GM12878 (cell line): ENCODE measurements at regions not wholly inside any gene's neighbourhood (a gene's known extent, or its start where the extent isn't known, plus 50 kb on each side); places are given as distances from the start of the nearest gene placed in this dataset.

Experiments used
- ATAC-seq: fragments of 200-7000 bp; cut with Tn5 transposase; 3 replicates; pipeline ENCODE4 v1.9.1; 2020; ENCODE audit warnings: mild to moderate bottlenecking, moderate library complexity
- BruUV-seq: library from RNA; stranded (reverse); fragments of 400-500 nt; replicated peaks from 2 replicates; lab custom pipeline; 2021; lab: Mats Ljungman, UMichigan
- CTCF ChIA-PET: fragments of 300-600 bp; sonication (Branson Sonifier 250); formaldehyde crosslinking; extraction: SDS; loops from one replicate; lab custom pipeline; 2021; ENCODE audit warnings: inconsistent platforms; lab: Yijun Ruan, JAX
- POLR2A ChIA-PET: fragments of 350-600 bp; formaldehyde crosslinking; extraction: SDS; loops from one replicate; lab custom pipeline; 2021; ENCODE audit warnings: inconsistent platforms; lab: Charles Lee
- RAD21 ChIA-PET: fragments of 300-600 bp; sonication (Branson Sonifier 250); formaldehyde crosslinking; loops from one replicate; lab custom pipeline; 2023; ENCODE audit warnings: antibody characterized with exemption; ENCODE audit not compliant: unreplicated experiment; lab: Charles Lee
- SMC1A ChIA-PET: fragments of 300-600 bp; sonication (Branson Sonifier 250); formaldehyde crosslinking; loops from one replicate; lab custom pipeline; 2023; ENCODE audit not compliant: unreplicated experiment, uncharacterized antibody; lab: Charles Lee
- DNase-seq: peaks from one replicate; pipeline ENCODE4 v3.0.0-alpha.2; 2011; ENCODE audit warnings: low read depth, low spot score
- FAIRE-seq: peaks from 3 replicates; lab custom pipeline; 2011; peaks lifted over from hg19 to GRCh38; lab: Jason Lieb, UNC
- H2AFZ ChIP-seq: 2 replicates; pipeline ENCODE4 v1.6.0; 2011; ENCODE audit warnings: low read depth, low read length, control low read depth; ENCODE audit not compliant: control insufficient read depth
- H3K27ac ChIP-seq: 2 replicates; pipeline ENCODE4 v1.5.1; 2011; ENCODE audit warnings: control low read depth; ENCODE audit not compliant: control insufficient read depth, insufficient read depth
- H3K27me3 ChIP-seq, 2 experiments: replicated peaks in 1 of 2; 2 replicates each; pipeline versions ENCODE4 v1.6.0 to v1.6.1; 2011; ENCODE audit warnings: low read length in 1 of 2; ENCODE audit not compliant: control insufficient read depth in 2 of 2, insufficient read depth in 2 of 2
- H3K36me3 ChIP-seq, 2 experiments: 2 replicates each; pipeline ENCODE4 v1.5.1; 2011; ENCODE audit warnings: low read length in 1 of 2; ENCODE audit not compliant: control insufficient read depth in 2 of 2, insufficient read depth in 2 of 2
- H3K4me1 ChIP-seq: 2 replicates; pipeline ENCODE4 v1.6.1; 2011; ENCODE audit warnings: mild to moderate bottlenecking, low read length, moderate library complexity, mixed read lengths; ENCODE audit not compliant: control insufficient read depth, insufficient read depth
- H3K4me2 ChIP-seq: 2 replicates; pipeline ENCODE4 v1.6.0; 2011; ENCODE audit warnings: control low read depth; ENCODE audit not compliant: control insufficient read depth, insufficient read depth
- H3K4me3 ChIP-seq: fragments of 200-600 bp; sonication (generic); 2 replicates; pipeline ENCODE4 v1.5.1; 2016
- H3K79me2 ChIP-seq: 2 replicates; pipeline ENCODE4 v1.6.0; 2011; ENCODE audit warnings: low read length; ENCODE audit not compliant: control insufficient read depth, insufficient read depth
- H3K9ac ChIP-seq: 2 replicates; pipeline ENCODE4 v1.8.0; 2011; ENCODE audit warnings: low read length, control low read depth, mixed read lengths; ENCODE audit not compliant: control insufficient read depth, insufficient read depth
- H3K9me3 ChIP-seq: replicated peaks from 3 replicates; pipeline ENCODE4 v1.5.1; 2011; ENCODE audit warnings: mild to moderate bottlenecking, low read length; ENCODE audit not compliant: control insufficient read depth, insufficient read depth
- H4K20me1 ChIP-seq: 2 replicates; pipeline ENCODE4 v1.6.0; 2011; ENCODE audit not compliant: control insufficient read depth, insufficient read depth
- BCL3 ChIP-seq: IDR thresholded peaks from 2 replicates; pipeline ENCODE4 v1.6.1; 2011; ENCODE audit warnings: borderline replicate concordance, low read depth, mild to moderate bottlenecking, moderate library complexity, low read length; ENCODE audit not compliant: insufficient read depth, poor library complexity, severe bottlenecking
- BRCA1 ChIP-seq: IDR thresholded peaks from 2 replicates; pipeline ENCODE4 v1.6.1; 2011; ENCODE audit warnings: low read depth, low read length, improper control_type of control experiment
- HDGF ChIP-seq: fragments of 450-650 bp; IDR thresholded peaks from 2 replicates; pipeline ENCODE4 v1.6.1; 2016; ENCODE audit warnings: antibody characterized with exemption
- NFIC ChIP-seq: IDR thresholded peaks from 2 replicates; pipeline ENCODE4 v1.6.1; 2012; ENCODE audit warnings: low read depth, mild to moderate bottlenecking, inconsistent platforms, low read length, moderate library complexity
- RELA ChIP-seq: fragments of 450-650 bp; IDR thresholded peaks from 2 replicates; pipeline ENCODE4 v1.8.0; 2014; ENCODE audit warnings: borderline replicate concordance; ENCODE audit not compliant: partially characterized antibody
- RELB ChIP-seq: fragments of 450-650 bp; IDR thresholded peaks from 2 replicates; pipeline ENCODE4 v1.6.1; 2017; ENCODE audit warnings: low read depth, mild to moderate bottlenecking, moderate library complexity
- in situ Hi-C: fragments of 300-500 bp; cut with MboI; formaldehyde crosslinking; loops from 9 replicates; pipeline ENCODE4 v1.14.3; 2018; ENCODE audit warnings: mixed read lengths
- intact Hi-C: fragments of 100-400 bp; cut with micrococcal nuclease; formaldehyde crosslinking; loops from one replicate; pipeline ENCODE4 v1.14.2; 2022; ENCODE audit not compliant: unreplicated experiment

GRCh38 chr13:37181620-37182019 is 76.2 kb upstream of the CSNK1A1L start:
- SMC1A ChIA-PET: no interaction called here
- Histone ChIP-seq H4K20me1 (no peaks in the 10 kb centered on the region), H3K9me3 (no peaks in the 10 kb centered on the region), H3K36me3 (no peaks in the 10 kb centered on the region), H3K4me1 (no peaks in the 10 kb centered on the region), H3K9ac (no peak overlapping the region), H3K27ac (no peak overlapping the region), H3K27me3 (no peaks in the 10 kb centered on the region), H3K4me2 (no peak overlapping the region), H3K4me3 (no peak overlapping the region), H3K79me2 (no peaks in the 10 kb centered on the region), H2AFZ (no peak overlapping the region)
- DNase-seq (no peak), ATAC-seq (no peak), FAIRE-seq (no peak)
- RAD21 ChIA-PET: no interaction called here
- intact Hi-C loops (loop anchor here (10.0 kb wide), 1 partner anchor 63 kb away; no protein-coding TSS in a partner anchor), in situ Hi-C loops (no loop called here)
- TF ChIP-seq RELB (no peak), BCL3 (no peak), HDGF (no peak), RELA (no peak), NFIC (no peak), BRCA1 (no peak)
- POLR2A ChIA-PET: no interaction called here
- no TSS peak for BruUV-seq
- CTCF ChIA-PET: no interaction called here
